GM06990 (cell line): ENCODE measurements at regions not wholly inside any gene's neighbourhood (a gene's known extent, or its start where the extent isn't known, plus 50 kb on each side); places are given as distances from the start of the nearest gene placed in this dataset.

Source experiments
- DNase-seq: peaks from one replicate; pipeline ENCODE4 v3.0.0-alpha.2; 2011; ENCODE audit not compliant: insufficient read length; ENCODE audit errors: extremely low read depth
- H3K27me3 ChIP-seq: replicated peaks from 2 replicates; pipeline ENCODE4 v1.6.0; 2011; ENCODE audit warnings: low read length; ENCODE audit not compliant: control insufficient read depth, insufficient read depth
- H3K36me3 ChIP-seq: 2 replicates; pipeline ENCODE4 v1.5.1; 2011; ENCODE audit warnings: low read length; ENCODE audit not compliant: control insufficient read depth, insufficient read depth
- H3K4me3 ChIP-seq: replicated peaks from 2 replicates; pipeline ENCODE4 v1.5.1; 2011; ENCODE audit warnings: low read depth, mild to moderate bottlenecking, control low read depth, low read length
- CTCF ChIP-seq: IDR thresholded peaks from 2 replicates; pipeline ENCODE4 v1.5.1; 2011; ENCODE audit warnings: low read length, control low read depth, mild to moderate bottlenecking, inconsistent platforms; ENCODE audit not compliant: insufficient read depth, poor library complexity, severe bottlenecking

GRCh38 chr2:41314511-41315070 is 733.2 kb upstream of the PKDCC start:
- Histone ChIP-seq H3K4me3 (no peak overlapping the region), H3K27me3 (no peaks in the 10 kb centered on the region), H3K36me3 (no peaks in the 10 kb centered on the region)
- no peak for DNase-seq
- TF ChIP-seq CTCF: no peak

- no peak for DNase-seq
- TF ChIP-seq CTCF: no peak
- no peaks in the 10 kb centered on the region for H3K27me3 ChIP-seq
- no peaks in the 10 kb centered on the region for H3K36me3 ChIP-seq
- no peak overlapping the region for H3K4me3 ChIP-seq
Observed at GRCh38 chr2:41319437-41319836, 728.4 kb upstream of the PKDCC start.

- no peaks in the 10 kb centered on the region for H3K27me3 ChIP-seq
- H3K36me3 ChIP-seq: no peaks in the 10 kb centered on the region
- DNase-seq: no peak
- H3K4me3 ChIP-seq: no peak overlapping the region
- no peak for TF ChIP-seq CTCF
Observed at GRCh38 chr2:41320491-41320890, 727.3 kb upstream of the PKDCC start.

GRCh38 chr2:41321351-41321750 is 726.5 kb upstream of the PKDCC start:
- DNase-seq: no peak
- no peaks in the 10 kb centered on the region for H3K36me3 ChIP-seq
- H3K4me3 ChIP-seq: no peak overlapping the region
- no peak for TF ChIP-seq CTCF
- H3K27me3 ChIP-seq: no peaks in the 10 kb centered on the region

GRCh38 chr2:41326851-41327250 is 721.0 kb upstream of the PKDCC start:
- H3K27me3 ChIP-seq: no peaks in the 10 kb centered on the region
- no peak overlapping the region for H3K4me3 ChIP-seq
- no peak for TF ChIP-seq CTCF
- DNase-seq: no peak
- H3K36me3 ChIP-seq: no peaks in the 10 kb centered on the region

GRCh38 chr2:41329040-41329439 is 718.8 kb upstream of the PKDCC start:
- no peak for TF ChIP-seq CTCF
- H3K36me3 ChIP-seq: no peaks in the 10 kb centered on the region
- no peak for DNase-seq
- no peak overlapping the region for H3K4me3 ChIP-seq
- H3K27me3 ChIP-seq: no peaks in the 10 kb centered on the region
